HEK293T (cell line): ENCODE measurements at regions not wholly inside any gene's neighbourhood (a gene's known extent, or its start where the extent isn't known, plus 50 kb on each side); places are given as distances from the start of the nearest gene placed in this dataset.

ENCODE experiments used
- FOXK2 ChIP-seq: fragments of 450-650 bp; IDR thresholded peaks from 2 replicates; pipeline ENCODE4 v1.6.1; 2016; ENCODE audit warnings: mild to moderate bottlenecking
- HDGF ChIP-seq: fragments of 450-650 bp; IDR thresholded peaks from 2 replicates; pipeline ENCODE4 v1.6.1; 2017; ENCODE audit warnings: antibody characterized with exemption, borderline replicate concordance
- L3MBTL2 ChIP-seq: fragments of 450-650 bp; conservative IDR thresholded peaks from 2 replicates; pipeline ENCODE4 v1.6.1; 2016; ENCODE audit warnings: mild to moderate bottlenecking
- SP1 ChIP-seq: fragments of 450-650 bp; IDR thresholded peaks from 2 replicates; pipeline ENCODE4 v1.6.1; 2017
- SUZ12 ChIP-seq: fragments of 450-650 bp; IDR thresholded peaks from 2 replicates; pipeline ENCODE4 v1.6.1; 2016; ENCODE audit warnings: mild to moderate bottlenecking

DNA sequence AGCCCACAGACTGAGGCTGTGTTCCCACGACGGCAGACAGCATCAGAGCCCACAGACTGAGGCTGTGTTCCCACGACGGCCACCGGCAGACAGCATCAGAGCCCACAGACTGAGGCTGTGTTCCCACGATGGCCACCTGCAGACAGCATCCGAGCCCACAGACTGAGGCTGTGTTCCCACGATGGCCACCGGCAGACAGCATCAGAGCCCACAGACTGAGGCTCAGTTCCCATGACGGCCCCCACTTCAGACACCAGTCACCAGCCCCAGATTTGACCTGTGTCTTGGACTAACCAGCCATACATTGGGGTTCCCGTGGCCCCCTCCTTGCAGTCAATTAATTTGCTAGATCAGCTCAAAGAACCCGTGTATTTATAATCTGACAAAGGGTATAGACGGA is 57.8 kb upstream of the SNTG2 start:
- TF ChIP-seq FOXK2 = no peak
- no peak for TF ChIP-seq SP1
- no peak for TF ChIP-seq L3MBTL2
- no peak for TF ChIP-seq SUZ12
- TF ChIP-seq HDGF = no peak
